Uterus (tissue), 3 donors: ENCODE measurements at regions not wholly inside any gene's neighbourhood (a gene's known extent, or its start where the extent isn't known, plus 50 kb on each side); places are given as distances from the start of the nearest gene placed in this dataset.
"Not testable (repeated sequence)": the region's sequence is repeated elsewhere in the genome, so short reads cannot be mapped to it uniquely, and the experiment has no call there.

ENCODE experiments used
- DNase-seq, 2 donors: peaks; one replicate each; pipeline ENCODE4 v3.0.0-alpha.2; 2019 to 2020
- H3K27ac ChIP-seq, 2 donors: fragments of 200-600 bp; sonication (generic); 1 replicate in 1 of 2; 2 replicates in 1 of 2; pipeline ENCODE4 v1.5.1; 2016 to 2018
- H3K27me3 ChIP-seq, 2 donors: fragments of 200-600 bp; sonication (generic); one replicate each; pipeline ENCODE4 v1.5.1; 2018 to 2019; ENCODE audit warnings: control low read depth in 1 of 2
- H3K36me3 ChIP-seq, 2 donors: fragments of 200-600 bp; sonication (generic); one replicate each; pipeline ENCODE4 v1.5.1; 2019; ENCODE audit warnings: control low read depth in 1 of 2
- H3K4me1 ChIP-seq, 2 donors: fragments of 200-600 bp; sonication (generic); one replicate each; pipeline ENCODE4 v1.5.1; 2018 to 2019; ENCODE audit warnings: control low read depth in 1 of 2
- H3K4me3 ChIP-seq, 2 donors: fragments of 200-600 bp; sonication (generic); 1 replicate in 1 of 2; 2 replicates in 1 of 2; pipeline ENCODE4 v1.5.1; 2018 to 2019; ENCODE audit warnings: mild to moderate bottlenecking in 1 of 2
- H3K9me3 ChIP-seq, 2 donors: fragments of 200-600 bp; sonication (generic); one replicate each; pipeline ENCODE4 v1.5.1; 2019; ENCODE audit warnings: control low read depth in 1 of 2
- POLR2A ChIP-seq, 2 donors: fragments of 450-650 bp; IDR thresholded peaks; one replicate each; pipeline ENCODE4 v1.6.1; 2016; ENCODE audit warnings: antibody characterized with exemption in 2 of 2, mild to moderate bottlenecking in 1 of 2, moderate library complexity in 1 of 2
- intact Hi-C: fragments of 100-400 bp; cut with DNase I; formaldehyde crosslinking; loops from one replicate; pipeline ENCODE4 v1.15.1; 2023; ENCODE audit warnings: low total_unique reads
- TF ChIP-seq, protein P1 (sequence below), 4 experiments: fragments of 200-600 bp in 2 of 4; fragments of 450-650 bp in 2 of 4; sonication (generic) in 2 of 4; IDR thresholded peaks; one replicate each; pipeline ENCODE4 v1.5.1; 2016 to 2019; ENCODE audit warnings: antibody characterized with exemption in 4 of 4, mild to moderate bottlenecking in 2 of 4, moderate library complexity in 1 of 4
- donor health status: DM: yes; HTN: yes; CAD: no.

DNA sequence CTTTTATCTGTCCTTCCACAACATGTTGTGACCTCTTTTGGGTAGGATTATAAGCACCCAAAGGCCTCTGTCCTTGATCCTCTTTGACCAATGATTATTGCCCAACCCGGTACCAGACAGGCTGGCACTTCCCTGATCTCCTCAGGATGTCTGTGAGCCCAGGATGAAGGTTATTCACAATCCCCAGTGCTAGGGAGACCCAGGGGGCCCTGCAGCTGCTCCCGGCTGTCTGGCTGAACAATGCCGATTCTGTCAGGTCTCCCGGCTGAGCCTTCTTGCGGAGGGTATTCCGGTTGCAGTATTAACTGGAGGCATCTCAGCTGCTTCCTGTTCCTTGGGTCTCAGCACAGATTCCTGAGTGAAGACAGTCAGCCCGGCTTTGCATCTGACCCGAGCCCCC is 71.2 kb upstream of the CDON start:
- Histone ChIP-seq H3K9me3 (no peaks in the 10 kb centered on the region), H3K27ac (no peak overlapping the region), H3K4me3 (no peak overlapping the region), H3K27me3 (no peaks in the 10 kb centered on the region), H3K4me1 (peaks cover 25% of the 10 kb centered on the region in 2 donors), H3K36me3 (no peaks in the 10 kb centered on the region)
- DNase-seq, result no peak
- no peak for TF ChIP-seq POLR2A (IDR thresholded peaks at IDR 0.05)
- TF ChIP-seq, protein P1, sequence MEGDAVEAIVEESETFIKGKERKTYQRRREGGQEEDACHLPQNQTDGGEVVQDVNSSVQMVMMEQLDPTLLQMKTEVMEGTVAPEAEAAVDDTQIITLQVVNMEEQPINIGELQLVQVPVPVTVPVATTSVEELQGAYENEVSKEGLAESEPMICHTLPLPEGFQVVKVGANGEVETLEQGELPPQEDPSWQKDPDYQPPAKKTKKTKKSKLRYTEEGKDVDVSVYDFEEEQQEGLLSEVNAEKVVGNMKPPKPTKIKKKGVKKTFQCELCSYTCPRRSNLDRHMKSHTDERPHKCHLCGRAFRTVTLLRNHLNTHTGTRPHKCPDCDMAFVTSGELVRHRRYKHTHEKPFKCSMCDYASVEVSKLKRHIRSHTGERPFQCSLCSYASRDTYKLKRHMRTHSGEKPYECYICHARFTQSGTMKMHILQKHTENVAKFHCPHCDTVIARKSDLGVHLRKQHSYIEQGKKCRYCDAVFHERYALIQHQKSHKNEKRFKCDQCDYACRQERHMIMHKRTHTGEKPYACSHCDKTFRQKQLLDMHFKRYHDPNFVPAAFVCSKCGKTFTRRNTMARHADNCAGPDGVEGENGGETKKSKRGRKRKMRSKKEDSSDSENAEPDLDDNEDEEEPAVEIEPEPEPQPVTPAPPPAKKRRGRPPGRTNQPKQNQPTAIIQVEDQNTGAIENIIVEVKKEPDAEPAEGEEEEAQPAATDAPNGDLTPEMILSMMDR (IDR thresholded peaks at IDR 0.05), result no peak
- intact Hi-C loops, result no loop called here

DNA sequence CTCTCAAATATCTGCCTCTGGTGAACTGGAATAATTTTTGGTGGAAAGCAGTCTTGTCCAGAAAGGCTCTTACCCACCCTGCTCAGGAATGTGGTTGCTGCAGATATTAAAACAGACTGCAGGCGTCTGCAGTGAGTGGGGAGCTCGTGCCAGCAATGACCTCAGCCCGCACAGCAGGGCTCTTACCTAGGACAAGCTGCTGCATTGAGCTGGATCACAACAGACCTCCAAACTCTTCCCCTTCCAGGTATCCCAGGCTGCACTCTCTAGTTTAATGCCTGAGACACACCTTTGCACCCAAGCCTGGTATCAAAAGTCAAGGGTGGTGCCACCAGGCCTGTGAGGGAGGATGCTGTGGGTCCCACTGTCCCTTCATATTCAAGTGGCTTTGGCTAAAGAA is 69.7 kb upstream of the CDON start:
- peak; percentile 71 to 77 for DNase-seq
- H3K27me3 ChIP-seq, result no peaks in the 10 kb centered on the region
- peaks cover 11 to 25% of the 10 kb centered on the region in 2 donors for H3K4me1 ChIP-seq
- TF ChIP-seq POLR2A (IDR thresholded peaks at IDR 0.05), result no peak
- TF ChIP-seq, protein P1 (IDR thresholded peaks at IDR 0.05), result peak in 2 of 4 experiments; percentile 17 to 28
- H3K9me3 ChIP-seq, result no peaks in the 10 kb centered on the region
- H3K4me3 ChIP-seq, result no peak overlapping the region
- no peaks in the 10 kb centered on the region for H3K36me3 ChIP-seq
- intact Hi-C loops, result no loop called here
- H3K27ac ChIP-seq, result peak overlapping the region; percentile 70 to 73

DNA sequence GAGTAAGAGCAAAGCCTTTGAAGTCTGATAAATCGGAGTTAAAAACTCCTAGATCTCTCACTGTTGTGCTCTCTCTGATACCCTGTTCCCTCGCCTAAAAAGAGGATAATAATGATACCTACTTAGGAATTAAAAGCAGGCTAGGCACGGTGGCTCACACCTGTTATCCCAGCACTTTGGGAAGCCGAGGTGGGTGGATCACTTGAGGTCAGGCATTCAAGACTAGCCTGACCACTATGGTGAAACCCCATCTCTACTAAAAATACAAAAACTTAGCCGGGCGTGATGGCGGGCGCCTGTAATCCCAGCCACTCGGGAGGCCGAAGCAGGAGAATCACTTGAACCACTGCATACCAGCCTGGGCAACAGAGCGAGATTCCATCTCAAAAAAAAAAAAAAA is 68.1 kb upstream of the CDON start:
- H3K9me3 ChIP-seq, H3K4me3 ChIP-seq, DNase-seq, H3K27me3 ChIP-seq, intact Hi-C loops, H3K36me3 ChIP-seq: not testable (repeated sequence)
- peak overlapping the region; percentile 27 to 33 for H3K27ac ChIP-seq
- H3K4me1 ChIP-seq, result peaks cover 4 to 18% of the 10 kb centered on the region in 2 donors

DNA sequence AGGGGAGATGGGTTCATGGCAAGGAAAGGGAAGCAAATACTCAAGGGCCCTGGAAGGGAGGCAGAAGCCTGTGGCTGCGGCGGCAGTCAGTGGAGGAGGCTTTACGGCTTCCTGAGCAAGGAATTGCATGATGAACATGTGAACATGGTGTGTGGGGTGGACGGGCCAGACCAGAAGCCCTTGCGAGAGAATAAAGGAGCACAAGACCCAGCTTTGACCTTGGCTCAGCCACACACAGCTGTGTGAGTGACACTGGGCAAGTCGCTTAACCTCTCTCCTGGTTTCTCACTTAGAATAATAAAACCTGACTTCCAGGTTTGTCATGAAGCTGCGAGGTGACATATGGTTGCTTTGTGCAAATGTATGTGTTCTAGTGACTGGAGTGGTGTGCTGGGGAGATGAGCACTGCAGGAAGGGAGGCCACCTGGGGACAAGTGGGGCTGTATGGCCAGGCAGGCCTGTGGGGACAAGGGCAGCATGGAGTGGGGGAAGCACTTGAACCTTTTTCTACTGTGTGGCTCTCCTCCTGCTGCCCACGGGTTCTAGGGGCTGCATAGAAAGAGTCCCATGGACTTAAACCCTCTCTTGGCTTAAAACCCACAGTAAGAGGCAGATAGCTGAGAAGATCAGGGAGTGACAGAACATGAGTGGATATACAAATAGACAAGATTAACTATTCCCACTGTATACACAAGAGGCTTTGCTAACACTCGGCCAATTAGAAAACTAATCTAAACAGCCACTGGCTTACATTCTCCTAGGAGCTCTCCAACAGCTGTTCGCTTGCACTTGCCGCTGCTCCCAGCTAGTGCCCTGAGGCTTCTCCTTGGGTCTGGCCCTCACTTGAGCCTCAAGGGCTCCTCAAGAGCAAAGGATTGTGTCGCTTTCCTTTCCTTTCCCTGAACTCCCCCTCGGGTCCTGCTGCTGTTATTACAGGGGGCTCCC is 67.3 kb upstream of the CDON start:
- no peak for DNase-seq
- TF ChIP-seq, protein P1 (IDR thresholded peaks at IDR 0.05), result no peak
- no peak for TF ChIP-seq POLR2A (IDR thresholded peaks at IDR 0.05)
- H3K4me1 ChIP-seq, result peaks cover 0 to 12% of the 10 kb centered on the region in 2 donors
- H3K27me3 ChIP-seq, result no peaks in the 10 kb centered on the region
- no peak overlapping the region for H3K4me3 ChIP-seq
- intact Hi-C loops, result no loop called here
- H3K36me3 ChIP-seq, result no peaks in the 10 kb centered on the region
- peak overlapping the region; percentile 27 to 91 for H3K27ac ChIP-seq
- H3K9me3 ChIP-seq, result no peaks in the 10 kb centered on the region

DNA sequence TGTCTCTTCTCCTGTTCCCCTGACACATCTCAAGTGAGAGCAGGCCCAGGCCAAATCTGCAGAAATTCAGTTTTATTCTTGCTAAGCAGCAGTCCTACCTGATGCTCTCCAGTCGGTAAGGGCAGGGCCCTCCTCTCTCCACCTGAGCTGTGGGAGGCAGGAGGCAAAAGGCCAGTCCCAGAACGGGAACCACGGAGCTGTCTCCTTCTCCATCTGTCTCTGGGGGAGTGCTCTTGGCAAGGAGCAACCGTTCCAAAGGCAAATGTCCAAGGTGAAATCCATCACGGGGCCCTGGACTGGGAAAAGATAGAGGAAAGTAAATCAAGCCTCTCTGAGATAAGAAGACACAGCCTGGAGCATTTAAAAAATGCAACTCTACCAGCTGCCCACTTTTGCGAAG is 65.2 kb upstream of the CDON start:
- peak overlapping the region; percentile 73 to 91 for H3K27ac ChIP-seq
- intact Hi-C loops, result no loop called here
- TF ChIP-seq, protein P1 (IDR thresholded peaks at IDR 0.05), result no peak
- TF ChIP-seq POLR2A (IDR thresholded peaks at IDR 0.05), result no peak
- no peaks in the 10 kb centered on the region for H3K9me3 ChIP-seq
- peaks cover 7 to 12% of the 10 kb centered on the region in 2 donors for H3K4me1 ChIP-seq
- peak; percentile 88 to 90 for DNase-seq
- no peak overlapping the region for H3K4me3 ChIP-seq
- no peaks in the 10 kb centered on the region for H3K27me3 ChIP-seq
- H3K36me3 ChIP-seq, result no peaks in the 10 kb centered on the region
